SK-N-SH (cell line): ENCODE measurements at regions not wholly inside any gene's neighbourhood (a gene's known extent, or its start where the extent isn't known, plus 50 kb on each side); places are given as distances from the start of the nearest gene placed in this dataset.

Experiments
- small RNA-seq, 7 experiments: library from RNA; depleted of rRNA; stranded (forward); fragments of <200 nt; gene quantifications; one replicate each; pipeline ENCODE3, GENCODE V24; 2012

Small RNAs in the stretch of these regions (small RNA-seq; reads per million reads assigned to genes)
- gene AC017007.1 (0 reads per million in 7 experiments), gene RF00019 (0 reads per million in 7 experiments)
